ENCODE measurements at regions not wholly inside any gene's neighbourhood (a gene's known extent, or its start where the extent isn't known, plus 50 kb on each side); places are given as distances from the start of the nearest gene placed in this dataset.

- intact Hi-C loops (cut with DNase I), result no loop called here
- peaks cover 0 to 22% (median 0%) of the 10 kb centered on the region in 11 donors for H3K9me3 ChIP-seq
- no peaks in the 10 kb centered on the region for H3K4me1 ChIP-seq
- H3K27me3 ChIP-seq, result no peaks in the 10 kb centered on the region
- DNase-seq (no peak), ATAC-seq (no peak)
- TF ChIP-seq CTCF (IDR thresholded peaks at IDR 0.05), result no peak
- H3K4me3 ChIP-seq, result no peak overlapping the region
- 42% methylated on average over 3 of the region's 3 CpGs for WGBS, 2 donors
- H3K27ac ChIP-seq, result no peak overlapping the region
- no peaks in the 10 kb centered on the region for H3K36me3 ChIP-seq
These were observed 597.5 kb upstream of the NRXN1 start for GRCh38 chr2:51629406-51629805.

DNA sequence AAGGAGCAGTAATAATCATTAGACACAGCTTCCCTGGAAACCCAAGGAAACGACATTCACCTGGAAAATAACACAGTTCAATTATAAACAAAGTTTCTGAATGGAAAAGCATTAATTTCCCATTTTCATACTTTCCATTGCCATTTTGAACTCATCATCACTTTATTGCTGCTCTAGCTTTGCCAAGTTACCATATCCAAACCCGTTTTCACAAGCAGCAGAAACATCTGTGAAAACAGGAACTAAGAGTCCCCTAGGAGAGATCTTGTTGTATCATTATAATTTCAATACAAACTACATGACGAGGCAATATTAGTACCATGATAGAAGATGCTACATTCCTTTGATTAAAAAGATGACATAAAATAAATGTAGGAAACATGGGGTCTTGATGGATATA is 597.0 kb upstream of the NRXN1 start:
- Histone ChIP-seq H3K36me3 (no peaks in the 10 kb centered on the region), H3K9me3 (peaks cover 0 to 19% (median 0%) of the 10 kb centered on the region in 11 donors), H3K4me1 (no peaks in the 10 kb centered on the region), H3K27me3 (no peaks in the 10 kb centered on the region), H3K4me3 (no peak overlapping the region), H3K27ac (no peak overlapping the region)
- peak in 1 of 8 donors; percentile 47 for ATAC-seq
- intact Hi-C loops (cut with DNase I), result no loop called here
- 37 to 56% methylated on average over 3 of the region's 3 CpGs for WGBS, 2 donors
- no peak for TF ChIP-seq CTCF (IDR thresholded peaks at IDR 0.05)
- no peak for DNase-seq

GRCh38 chr2:51624995-51625394 is 593.1 kb upstream of the NRXN1 start:
- 81 to 85% methylated on average over 3 of the region's 3 CpGs for WGBS, 2 donors
- Histone ChIP-seq H3K36me3 (no peaks in the 10 kb centered on the region), H3K9me3 (peaks cover 0 to 19% (median 0%) of the 10 kb centered on the region in 11 donors), H3K27me3 (no peaks in the 10 kb centered on the region), H3K4me3 (no peak overlapping the region), H3K4me1 (no peaks in the 10 kb centered on the region), H3K27ac (no peak overlapping the region)
- ATAC-seq (no peak), DNase-seq (no peak)
- no peak for TF ChIP-seq CTCF (IDR thresholded peaks at IDR 0.05)
- intact Hi-C loops (cut with DNase I), result no loop called here

DNA sequence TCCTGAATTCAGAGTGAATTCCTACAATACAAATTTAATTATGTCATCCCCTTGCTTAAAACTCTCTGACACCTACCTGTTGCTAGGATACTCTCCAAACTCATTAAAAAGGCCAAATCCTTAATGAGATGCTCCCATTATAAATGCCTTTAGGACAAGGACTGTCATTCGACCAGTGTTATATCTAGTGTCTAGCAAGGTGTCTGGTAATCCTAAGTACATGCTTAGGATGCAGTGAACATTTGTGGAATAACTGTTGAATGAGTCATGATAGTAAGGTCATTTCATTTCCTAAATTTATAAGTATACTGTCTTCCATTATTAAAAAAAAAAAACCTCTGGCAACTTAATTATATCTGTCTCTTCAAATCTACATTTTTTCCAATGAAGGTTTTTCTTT is 588.9 kb upstream of the NRXN1 start:
- H3K36me3 ChIP-seq, result no peaks in the 10 kb centered on the region
- no peaks in the 10 kb centered on the region for H3K27me3 ChIP-seq
- intact Hi-C loops (cut with DNase I), result no loop called here
- DNase-seq, result no peak
- TF ChIP-seq CTCF (IDR thresholded peaks at IDR 0.05), result no peak
- 54 to 63% methylated on average over 1 of the region's 1 CpG for WGBS, 2 donors
- no peaks in the 10 kb centered on the region for H3K4me1 ChIP-seq
- ATAC-seq, result no peak
- no peak overlapping the region for H3K4me3 ChIP-seq
- no peak overlapping the region for H3K27ac ChIP-seq
- peaks cover 0 to 20% (median 0%) of the 10 kb centered on the region in 11 donors for H3K9me3 ChIP-seq
